HG02678 (cell line): ENCODE measurements at regions not wholly inside any gene's neighbourhood (a gene's known extent, or its start where the extent isn't known, plus 50 kb on each side); places are given as distances from the start of the nearest gene placed in this dataset.

Source experiments
- ATAC-seq: cut with Tn5 transposase; IDR thresholded peaks from one replicate; pipeline ENCODE4 v1.9.1; 2021; ENCODE audit warnings: mild to moderate bottlenecking, moderate library complexity; ENCODE audit not compliant: unreplicated experiment

DNA sequence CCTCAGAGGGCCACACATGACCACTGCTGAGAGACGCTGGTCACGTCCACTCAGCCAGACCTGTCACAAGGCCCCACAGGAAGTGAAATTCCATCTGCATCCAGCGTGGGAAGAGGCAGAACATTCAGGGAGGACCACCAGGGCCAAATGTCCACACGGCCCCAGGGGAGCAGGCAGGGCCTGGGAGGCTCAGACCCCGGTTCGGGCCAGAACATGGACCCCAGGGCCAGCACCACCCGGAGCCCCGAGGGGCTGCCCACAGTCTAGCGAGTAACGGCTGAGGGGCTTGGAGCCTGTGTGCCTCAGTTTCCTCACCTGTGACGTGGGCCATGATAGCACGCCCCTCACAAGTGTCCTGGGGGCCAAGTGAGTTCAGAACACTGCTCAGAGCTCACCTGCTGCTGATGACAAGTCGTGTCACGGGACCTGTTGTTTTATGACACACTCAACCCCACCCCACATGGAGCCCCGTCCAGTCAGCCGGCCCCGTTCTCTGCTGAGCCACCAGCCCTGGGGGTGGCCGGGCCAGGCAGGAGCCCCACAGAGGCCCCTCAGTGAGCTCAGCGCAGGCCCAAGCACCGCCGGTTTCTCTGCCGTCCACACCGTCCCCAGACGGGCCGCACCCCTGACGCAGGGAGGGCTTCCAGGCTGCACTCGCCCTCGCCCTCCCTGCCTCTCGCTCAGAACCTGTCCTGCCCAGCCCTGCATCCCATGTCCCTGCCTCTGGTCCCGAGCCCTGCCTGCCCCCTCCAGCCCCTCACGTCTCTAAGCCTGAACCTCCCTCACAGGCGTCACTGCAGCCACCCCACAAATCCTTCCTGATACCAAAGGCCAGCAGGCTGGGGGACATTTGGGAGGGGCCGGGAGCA lies 79.5 kb upstream of the GALNT9 start:
- no peak for ATAC-seq

DNA sequence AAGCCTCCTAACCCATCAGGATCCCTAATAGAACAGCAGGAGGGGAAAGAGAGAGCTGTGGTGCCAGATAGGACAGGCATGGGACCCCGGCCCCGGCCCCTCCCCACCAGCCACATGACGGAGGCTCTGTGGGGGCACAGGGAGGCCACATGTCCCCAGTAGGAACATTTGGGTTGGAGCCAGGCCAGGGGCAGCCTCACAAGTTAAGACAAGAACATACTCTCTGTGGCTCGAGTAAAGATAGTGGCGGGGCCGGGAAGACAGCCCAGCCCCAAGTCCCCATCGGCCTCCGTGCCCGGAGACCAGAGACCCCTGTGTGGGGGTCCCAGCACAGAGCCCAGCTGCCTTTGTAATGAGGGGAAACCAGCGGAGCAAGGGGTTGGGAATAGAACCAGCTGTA lies 78.6 kb upstream of the GALNT9 start:
- no peak for ATAC-seq

DNA sequence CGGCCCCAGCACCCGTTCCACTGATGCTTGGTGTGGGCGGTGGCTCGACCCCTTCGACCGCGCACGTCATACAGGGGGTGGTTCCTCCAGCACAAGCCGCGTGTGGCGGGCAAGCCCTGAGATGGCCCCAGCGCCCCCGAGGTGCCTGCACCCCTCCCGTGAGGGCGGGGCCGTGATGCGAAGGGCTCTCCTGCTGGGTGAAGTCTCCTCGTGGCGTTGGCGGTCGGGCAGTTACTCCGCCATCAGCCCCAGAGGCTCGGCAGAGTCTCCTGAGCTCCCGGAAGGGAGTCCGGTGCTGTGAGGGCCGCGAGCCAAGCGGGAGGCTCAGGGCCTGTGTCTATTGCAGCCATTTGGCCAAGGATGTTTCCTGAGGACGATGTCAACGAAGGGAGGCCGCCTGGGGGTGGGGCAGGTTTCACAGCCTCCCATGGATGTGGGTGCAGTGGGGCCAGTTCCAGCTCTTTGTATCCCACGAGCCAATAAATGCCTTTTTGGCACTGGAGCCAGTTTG lies 78.1 kb upstream of the GALNT9 start:
- ATAC-seq = no peak

DNA sequence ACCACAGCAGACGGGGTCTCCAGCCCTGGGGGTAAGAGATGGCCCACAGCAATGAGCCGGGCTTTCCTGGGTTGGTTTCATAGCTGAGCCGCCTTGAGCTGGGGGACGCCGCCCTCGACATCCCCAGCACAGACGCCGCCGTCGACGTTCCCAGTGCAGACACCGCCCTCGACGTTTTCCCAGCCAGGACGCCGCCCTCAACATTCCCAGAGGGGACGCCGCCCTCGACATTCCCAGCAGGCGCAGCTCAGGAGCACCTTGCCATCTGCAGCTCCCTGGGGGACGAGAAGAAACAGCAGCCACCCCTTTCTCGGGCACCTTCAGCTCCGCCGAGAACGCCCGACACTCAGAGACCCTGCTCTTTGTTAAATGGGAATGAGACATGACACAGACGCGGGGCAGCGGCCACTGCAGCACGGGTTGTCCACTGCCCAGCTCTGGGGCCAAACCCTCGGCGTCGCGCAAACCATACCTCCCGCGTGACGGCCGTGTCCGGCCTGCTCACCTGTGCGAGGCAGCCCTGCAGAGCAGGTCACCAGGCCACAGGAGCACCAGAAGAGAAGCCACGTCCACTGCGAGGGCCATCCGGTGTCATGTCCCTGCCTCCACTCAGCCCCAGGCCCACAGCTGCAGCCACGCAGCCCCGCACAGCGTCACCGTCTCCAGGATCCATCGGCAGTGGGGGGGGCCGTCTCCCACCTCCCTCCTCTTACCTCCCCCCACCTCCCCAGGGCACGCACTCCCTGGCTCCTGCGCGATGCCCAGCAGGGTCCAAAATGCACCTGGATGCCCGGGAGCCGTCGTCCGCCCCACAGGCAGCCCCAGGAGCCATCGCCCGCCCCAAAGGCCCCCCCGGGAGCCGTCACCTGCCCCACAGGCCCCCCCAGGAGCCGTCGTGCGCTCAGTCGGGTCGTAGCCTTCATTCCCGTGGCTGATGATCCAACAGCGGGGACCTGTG lies 77.4 kb upstream of the GALNT9 start:
- ATAC-seq = no peak

DNA sequence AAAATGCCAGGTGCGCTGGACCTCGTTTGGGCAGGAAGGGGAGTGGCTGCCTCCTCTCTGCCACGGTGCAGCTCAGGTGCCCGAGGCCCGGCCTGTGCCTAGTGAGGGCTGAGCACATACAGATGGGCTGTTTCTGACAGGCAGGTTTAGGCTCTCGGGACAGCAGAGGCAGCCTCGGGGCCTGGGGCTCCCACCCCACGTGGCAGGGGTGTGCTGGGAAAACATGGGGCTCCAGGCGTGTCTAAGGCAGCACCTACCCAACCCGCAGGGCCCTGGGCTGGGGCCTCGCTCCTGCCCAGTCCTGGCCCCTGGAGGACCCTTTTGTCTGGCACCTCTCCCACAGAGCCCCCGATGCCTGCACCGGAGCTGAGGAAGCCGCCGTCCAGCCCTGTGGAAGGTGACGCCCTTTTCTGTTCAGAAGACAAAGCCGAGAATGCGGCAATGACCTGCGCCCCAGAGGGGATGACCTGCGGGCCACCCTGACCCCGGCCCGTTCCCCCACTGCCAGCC lies 76.4 kb upstream of the GALNT9 start:
- no peak for ATAC-seq

DNA sequence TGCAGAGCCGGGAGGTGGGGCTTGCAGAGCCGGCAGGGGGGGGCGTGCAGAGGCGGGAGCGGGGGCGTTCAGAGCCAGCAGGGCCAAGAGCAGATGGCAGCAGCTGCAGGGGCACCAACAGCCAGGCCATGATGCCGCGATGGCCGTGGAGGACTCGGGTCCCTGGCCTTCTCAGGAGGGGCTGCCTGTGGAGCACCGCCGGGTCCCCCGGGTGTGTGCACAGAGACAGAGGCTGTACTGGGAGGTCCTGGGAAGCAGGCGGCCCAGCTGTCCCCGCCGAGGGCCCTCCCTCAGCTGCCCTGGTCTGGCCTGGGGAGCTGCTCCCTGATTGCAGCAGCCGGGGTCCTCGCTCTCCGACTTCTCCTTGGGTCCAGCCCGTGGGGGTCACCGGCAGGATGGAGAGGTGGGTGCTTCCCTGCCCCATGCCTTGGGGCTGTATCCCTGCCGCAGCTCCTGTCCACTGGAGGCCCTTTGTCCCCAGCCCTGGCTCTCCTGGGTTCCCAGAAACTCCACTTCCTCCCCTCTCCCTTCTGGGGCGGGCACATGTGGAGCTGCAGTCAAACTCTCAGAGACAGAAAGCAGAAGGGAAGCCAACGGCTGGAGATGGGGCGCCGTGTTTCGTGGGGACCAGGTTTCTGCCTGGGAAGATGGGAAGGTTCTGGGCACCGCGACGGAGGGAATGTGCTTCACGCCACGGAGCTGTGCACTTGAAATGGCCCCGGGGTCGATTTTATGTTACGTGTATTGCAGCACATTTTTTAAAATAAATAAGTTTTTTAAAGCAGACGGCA lies 75.8 kb upstream of the GALNT9 start:
- no peak for ATAC-seq

DNA sequence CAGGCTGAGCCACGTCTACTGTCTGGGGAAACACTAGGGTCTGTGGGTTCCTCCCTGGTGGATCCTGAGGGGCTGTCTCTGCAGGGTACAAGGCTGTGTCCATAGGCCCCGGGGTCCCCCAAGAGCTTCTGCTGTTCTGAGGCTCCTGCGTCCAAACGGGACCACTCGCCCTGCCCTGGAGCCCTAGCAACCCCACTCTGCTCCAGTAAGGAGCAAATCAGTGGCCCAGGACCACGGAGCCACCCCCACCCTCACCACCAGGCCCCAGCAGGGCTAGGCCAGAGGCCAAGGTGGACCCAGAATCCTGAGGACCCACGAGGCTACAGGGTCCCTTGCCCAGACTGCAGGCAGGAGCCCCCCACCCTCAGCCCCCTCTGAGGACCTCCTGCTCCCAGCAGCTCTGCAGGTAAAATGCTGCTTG lies 75.1 kb upstream of the GALNT9 start:
- ATAC-seq = no peak

DNA sequence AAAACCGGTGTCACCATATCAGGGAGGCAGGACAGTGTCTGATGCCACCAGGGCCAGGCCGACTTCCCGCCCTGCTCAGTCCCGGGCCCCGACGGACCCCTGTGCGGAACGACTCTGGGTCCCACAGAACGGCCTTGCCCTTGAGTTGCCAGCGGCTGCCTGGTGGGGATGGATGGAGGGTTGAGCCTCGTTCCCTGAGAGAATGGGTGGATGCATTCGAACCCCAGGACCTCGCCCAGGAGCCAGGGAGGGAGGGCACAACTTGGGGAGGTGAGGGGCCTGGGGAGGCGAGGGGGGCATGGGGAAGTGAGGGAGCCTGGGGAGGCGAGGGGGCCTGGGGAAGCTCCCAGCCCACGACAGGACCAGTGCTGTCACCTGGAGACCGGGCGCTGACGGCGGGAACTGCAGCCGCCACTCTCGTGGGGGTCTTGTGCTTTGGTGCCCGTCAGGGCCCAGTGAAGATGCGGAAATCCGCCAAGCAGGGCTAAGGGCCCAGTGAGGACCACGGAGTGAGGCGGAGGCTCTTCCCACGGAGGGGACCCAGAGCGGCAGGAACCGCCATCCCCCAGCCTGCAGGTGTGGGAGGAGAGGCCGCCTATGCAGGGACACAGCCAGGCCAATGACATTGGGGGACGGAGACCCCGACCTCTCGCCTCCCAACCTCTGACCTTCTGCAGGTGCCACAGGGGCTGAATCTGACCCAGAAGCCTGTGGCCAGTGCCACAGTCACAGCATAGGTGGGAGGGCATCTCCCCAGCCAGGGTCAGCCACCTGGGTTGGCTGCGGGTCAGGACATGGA lies 74.4 kb upstream of the GALNT9 start:
- ATAC-seq = no peak

DNA sequence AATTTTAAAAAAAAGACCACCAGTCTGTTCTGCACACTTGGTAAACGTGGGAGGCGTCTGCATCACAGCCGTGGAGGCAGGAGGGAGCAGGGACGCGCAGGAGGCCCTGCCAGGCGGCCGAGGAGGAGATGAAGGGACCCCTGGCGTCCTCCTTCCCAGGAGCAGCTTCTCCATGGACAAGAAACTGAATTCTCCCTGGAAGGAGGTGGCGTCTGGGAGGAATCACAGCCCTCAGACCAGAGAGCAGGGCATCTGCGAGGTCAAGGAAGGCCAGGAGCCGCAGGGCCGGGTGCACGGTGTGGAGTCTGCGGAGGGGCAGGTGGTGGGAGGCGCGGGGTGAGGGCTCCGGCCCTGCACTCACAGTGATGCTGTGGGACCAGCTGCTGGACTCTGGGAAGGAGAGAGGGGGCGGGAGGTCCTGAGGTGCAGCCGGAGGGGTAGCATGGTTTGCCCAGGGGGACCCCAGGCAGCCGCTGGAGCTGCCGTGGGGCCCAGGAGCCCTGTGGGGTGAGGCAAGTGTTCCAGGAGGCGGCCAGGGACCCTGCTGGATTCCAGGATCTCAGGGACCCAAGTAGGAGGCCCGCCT lies 73.5 kb upstream of the GALNT9 start:
- ATAC-seq = no peak

DNA sequence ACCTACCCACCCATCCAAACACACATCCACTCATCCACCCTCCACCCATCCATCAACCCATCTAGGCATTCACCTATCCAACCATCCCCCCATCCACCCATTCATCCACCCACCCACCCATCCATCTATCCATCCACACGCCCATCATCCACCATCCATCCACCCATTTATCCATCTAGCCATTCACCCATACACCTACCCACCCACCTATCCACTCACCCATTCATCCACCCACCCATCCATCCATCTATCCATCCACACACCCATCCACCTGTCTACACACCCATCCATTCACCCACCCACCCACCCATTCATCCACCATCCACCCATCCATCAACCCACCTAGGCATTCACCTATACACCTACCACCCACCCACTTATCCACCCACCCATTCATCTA lies 72.6 kb upstream of the GALNT9 start:
- ATAC-seq = no peak

DNA sequence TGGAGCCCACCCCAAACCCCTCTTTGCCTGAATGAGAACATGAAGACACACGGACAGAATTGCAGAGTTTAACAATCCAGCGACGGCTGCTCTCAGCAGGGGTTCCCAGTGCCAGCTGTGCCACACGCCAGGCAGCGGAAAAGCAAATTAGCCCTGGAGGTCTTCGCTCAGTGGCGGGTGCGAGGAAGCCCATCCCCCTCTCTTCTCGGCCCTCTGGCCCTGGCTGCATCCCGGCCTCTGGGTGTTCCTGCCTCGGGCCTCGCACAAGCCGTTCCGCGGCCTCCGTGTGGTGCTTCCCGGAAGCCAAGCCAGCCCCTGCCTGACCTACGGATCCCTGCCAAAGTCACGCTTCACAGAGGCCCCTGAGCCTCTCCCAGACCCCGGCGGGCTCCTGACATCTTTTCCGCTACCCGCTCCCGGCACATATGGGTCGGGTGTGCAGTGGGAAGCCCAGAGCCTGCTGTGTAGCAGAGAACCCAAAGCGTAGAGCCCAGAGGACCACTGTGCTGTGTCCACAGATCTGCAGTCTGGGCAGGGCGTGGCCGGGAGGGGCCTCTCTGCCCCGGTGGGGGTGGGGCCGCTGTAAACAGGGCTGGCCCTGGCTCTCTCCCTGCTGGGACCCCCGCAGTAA lies 70.7 kb upstream of the GALNT9 start:
- ATAC-seq = no peak

DNA sequence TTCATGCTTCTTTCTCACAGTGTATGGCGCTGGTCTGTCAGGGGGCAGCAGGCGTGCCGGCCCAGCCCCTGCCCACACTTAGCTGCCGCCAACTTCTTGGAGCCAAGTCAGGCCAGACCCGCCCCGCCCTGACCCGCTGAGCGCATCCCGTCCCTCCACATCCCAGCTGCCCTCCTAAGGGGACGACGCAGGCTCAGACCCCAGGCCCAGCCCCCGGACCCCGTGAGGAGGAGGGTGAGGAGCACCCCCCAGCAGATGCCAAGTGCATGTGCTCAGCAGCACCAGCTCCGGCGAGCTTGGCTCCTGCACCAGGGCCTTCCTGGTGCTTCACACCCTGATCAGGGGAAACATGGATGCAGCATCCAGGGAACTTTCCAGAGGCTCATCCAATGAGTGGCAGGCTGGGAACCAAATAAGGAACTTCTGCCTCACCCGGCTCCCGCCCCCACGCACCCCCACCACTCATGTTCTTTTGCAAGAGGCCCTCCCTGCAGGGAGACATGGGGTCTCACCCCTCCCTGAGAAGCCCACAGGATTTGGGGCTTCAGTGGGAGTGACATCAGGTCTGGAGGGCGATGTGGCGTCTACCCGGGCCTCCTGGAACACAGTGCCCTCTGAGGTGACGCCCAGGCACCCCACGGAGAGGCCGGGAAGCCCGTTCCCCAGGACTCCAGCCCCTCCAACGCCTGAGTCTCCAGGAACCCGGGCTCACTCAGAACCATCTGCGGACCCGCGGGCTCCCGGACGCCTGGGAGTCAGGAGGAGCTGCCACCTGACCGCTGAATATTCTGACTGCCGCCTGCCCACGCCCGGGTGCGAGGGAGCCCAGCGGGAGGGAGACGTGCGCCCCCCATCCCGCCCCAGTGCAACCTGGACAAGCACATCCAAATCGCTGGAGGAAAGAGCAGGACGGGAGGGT lies 70.0 kb upstream of the GALNT9 start:
- ATAC-seq = no peak

DNA sequence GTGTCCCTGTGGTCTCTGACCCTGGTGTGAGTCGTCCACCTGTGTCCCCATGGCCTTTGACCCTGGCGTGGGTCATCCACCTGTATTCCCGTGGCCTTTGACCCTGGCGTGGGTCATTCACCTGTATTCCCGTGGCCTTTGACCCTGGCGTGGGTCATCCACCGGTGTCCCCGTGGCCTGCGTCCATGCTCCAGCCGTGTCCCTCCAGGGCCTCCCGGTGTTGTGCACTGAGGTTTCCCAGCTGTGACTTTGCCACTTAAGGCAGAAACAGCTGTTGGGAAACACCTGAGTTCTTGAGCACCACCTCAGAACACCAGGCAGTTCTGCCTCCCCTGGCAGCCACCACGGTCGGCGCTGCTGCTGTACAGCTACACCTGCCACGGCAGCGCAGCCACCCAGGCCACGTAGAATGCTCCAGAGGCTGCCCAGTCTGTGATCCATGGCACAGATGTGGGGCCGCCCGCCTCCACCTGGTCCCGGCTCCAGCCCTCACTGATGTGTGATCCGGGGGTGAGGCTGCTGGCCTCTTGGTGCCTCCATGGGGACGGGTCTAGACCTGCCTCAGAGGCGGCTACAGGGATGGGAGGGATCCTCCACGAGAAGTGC lies 69.1 kb upstream of the GALNT9 start:
- no peak for ATAC-seq

DNA sequence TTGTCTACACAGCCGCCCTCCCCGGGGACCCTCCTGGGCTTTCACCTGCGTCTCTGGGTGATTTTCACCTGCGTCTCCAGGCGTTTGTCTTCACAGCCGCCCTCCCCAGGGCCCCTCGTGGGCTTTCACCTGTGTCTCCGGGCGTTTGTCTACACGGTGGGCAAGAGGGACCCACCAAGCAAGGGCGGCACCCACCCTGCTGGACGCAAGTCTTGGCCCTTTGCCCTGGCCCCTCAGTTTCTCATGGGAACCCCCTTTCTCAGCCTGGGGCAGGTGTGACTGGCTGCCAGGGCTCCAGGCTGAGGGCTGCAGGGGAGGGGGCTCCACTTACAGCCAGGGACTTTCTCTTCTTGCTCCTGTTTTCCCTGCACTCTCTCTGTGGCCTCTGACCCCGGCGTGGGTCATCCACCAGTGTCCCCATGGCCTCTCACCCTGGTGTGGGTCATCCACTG lies 68.6 kb upstream of the GALNT9 start:
- ATAC-seq = no peak

DNA sequence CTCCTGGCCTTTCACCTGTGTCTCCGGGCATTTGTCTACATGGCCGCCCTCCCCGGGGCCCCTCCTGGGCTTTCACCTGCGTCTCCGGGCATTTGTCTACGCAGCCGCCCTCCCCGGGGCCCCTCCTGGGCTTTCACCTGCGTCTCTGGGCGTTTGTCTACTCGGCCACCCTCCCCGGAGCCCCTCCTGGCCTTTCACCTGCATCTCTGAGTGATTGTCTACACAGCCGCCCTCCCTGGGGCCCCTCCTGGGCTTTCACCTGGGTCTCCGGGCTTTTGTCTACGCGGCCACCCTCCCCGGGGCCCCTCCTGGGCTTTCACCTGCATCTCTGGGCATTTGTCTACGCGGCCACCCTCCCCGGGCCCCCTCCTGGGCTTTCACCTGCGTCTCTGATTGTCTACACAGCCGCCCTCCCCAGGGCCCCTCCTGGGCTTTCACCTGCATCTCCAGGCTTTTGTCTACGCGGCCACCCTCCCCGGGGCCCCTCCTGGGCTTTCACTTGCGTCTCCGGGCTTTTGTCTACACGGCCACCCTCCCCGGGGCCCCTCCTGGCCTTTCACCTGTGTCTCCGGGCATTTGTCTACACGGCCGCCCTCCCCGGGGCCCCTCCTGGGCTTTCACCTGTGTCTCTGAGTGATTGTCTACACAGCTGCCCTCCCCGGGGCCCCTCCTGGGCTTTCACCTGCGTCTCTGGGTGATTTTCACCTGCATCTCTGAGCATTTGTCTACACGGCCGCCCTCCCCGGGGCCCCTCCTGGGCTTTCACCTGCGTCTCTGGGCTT lies 68.0 kb upstream of the GALNT9 start:
- no peak for ATAC-seq

DNA sequence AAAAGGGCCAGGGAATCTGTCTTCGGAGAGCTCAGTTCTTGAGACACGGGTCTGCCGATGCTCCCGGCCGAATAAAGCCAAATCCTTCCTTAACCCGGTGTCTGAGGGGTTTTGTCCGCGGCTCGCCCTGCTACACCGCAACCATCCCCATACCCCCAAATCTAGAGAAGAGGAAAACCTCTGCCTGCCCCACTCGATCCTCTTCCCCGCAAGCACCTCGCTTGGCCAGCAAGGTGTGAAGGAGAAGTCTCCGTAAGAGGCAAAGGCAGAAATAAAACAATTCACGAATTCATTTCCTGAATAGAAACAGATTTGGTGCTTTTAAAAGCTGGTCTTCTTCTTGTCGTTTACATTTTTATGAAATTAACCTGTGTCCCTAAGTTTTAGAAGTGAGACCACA lies 67.3 kb upstream of the GALNT9 start:
- ATAC-seq = no peak

DNA sequence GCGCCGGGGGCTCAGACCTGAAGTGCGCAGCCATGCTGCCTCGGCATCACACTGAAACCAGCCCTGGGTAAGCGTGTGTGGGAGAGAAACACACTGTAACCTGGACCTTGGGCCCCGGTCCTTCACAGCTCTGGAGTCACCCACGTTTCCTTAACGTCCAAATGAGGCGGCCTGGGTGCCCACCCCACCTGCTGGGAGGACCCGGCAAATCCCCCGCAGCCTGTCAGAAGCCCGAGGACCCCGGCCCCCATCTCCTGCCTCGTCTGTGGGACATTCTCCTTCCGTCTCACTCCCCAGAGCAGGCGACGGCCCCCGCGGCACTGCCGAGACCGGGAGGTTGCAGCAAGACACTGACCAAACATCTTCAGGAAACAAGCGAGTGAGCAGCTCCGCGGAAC lies 66.5 kb upstream of the GALNT9 start:
- ATAC-seq = no peak
